ENCODE measurements at regions not wholly inside any gene's neighbourhood (a gene's known extent, or its start where the extent isn't known, plus 50 kb on each side); places are given as distances from the start of the nearest gene placed in this dataset.

GRCh38 chr7:125663961-125664360 is 734.3 kb upstream of the POT1 start:
- TF ChIP-seq EP300 (IDR thresholded peaks at IDR 0.05) (no peak), CTCF (IDR thresholded peaks at IDR 0.05) (no peak), POLR2AphosphoS5 (IDR thresholded peaks at IDR 0.05) (no peak)
